ENCODE measurements at regions not wholly inside any gene's neighbourhood (a gene's known extent, or its start where the extent isn't known, plus 50 kb on each side); places are given as distances from the start of the nearest gene placed in this dataset.

DNA sequence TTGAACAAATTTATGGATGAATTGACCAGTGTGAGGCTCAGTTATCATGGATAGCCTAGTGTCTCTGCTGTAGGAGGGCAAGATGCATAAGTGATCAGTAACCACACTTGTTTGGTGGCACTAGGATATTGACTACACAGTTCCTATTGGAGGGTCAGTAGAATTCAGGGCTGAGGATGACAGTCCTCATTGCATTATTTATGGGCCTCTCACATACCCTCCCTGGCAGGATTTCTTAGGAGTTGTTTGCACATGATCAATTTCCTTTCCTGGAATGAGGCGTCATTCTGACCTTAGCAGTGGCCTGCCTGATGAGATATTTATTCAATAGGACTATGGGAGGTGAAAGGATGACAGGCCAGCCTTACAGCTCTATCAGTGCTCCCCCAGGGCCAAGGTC is 125.1 kb upstream of the AGBL1 start:
- H3K4me1 ChIP-seq (ENCODE audit: control insufficient read depth in 5 of 5, insufficient read depth in 5 of 5, low read length in 5 of 5) = no peaks in the 10 kb centered on the region
- H3K4me3 ChIP-seq (ENCODE audit: low read depth in 1 of 5, low read length in 5 of 5) = no peak overlapping the region
- H3K27me3 ChIP-seq (ENCODE audit: control insufficient read depth in 5 of 5, insufficient read depth in 4 of 5, low read length in 5 of 5) = no peaks in the 10 kb centered on the region
- no peak overlapping the region for H3K9ac ChIP-seq (ENCODE audit: low read length in 5 of 5)
- H3K9me3 ChIP-seq (ENCODE audit: control insufficient read depth in 5 of 5, low read length in 5 of 5) = peaks cover 0 to 5% (median 0%) of the 10 kb centered on the region in 5 donors
- H3K36me3 ChIP-seq (ENCODE audit: control insufficient read depth in 5 of 5, insufficient read depth in 5 of 5, low read length in 5 of 5) = no peaks in the 10 kb centered on the region
- H3K27ac ChIP-seq (ENCODE audit: low read depth, low read length) = no peak overlapping the region

DNA sequence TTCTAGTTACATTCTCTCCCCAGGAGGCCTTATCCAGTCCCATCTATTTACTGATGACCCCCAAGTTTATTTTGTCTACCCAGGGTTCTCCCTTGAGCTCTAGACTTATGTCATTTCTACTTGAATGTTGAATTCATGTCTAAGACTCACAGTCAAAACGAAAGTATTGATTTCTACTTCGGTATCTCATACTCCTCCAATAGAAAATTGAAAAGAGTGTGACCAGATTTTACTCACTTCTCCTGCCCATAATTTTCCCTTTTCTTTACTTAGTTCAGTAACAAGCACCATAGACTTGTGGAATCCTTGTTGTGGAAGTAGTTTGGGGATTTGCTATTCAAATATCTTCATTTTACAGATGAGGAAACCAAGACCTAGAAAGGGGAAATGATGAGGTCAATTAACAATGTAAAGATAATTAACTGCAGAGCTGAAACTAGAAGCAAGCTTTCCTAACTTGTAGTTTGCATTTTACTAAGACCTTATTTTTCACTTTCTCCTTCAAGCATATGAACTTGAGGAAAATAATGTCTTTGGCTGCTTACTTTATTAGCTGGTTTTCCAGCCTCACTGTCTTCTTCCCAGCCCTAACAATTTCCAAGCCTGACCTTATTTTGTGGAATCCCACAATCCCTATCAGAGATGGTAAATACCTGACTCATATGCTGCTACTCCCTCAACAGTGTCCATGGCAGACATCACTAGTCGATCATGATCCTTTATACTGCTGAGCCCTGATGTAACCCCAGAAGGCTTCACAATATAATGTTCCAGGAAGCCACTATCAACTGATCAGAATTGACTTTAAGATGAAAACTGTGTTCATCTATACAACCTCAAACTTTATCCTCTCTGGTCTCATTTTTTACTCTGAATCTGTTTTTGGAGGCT is 123.9 kb upstream of the AGBL1 start:
- no peaks in the 10 kb centered on the region for H3K36me3 ChIP-seq (ENCODE audit: control insufficient read depth in 5 of 5, insufficient read depth in 5 of 5, low read length in 5 of 5)
- H3K4me1 ChIP-seq (ENCODE audit: control insufficient read depth in 5 of 5, insufficient read depth in 5 of 5, low read length in 5 of 5) = no peaks in the 10 kb centered on the region
- H3K9ac ChIP-seq (ENCODE audit: low read length in 5 of 5) = no peak overlapping the region
- no peaks in the 10 kb centered on the region for H3K27me3 ChIP-seq (ENCODE audit: control insufficient read depth in 5 of 5, insufficient read depth in 4 of 5, low read length in 5 of 5)
- H3K9me3 ChIP-seq (ENCODE audit: control insufficient read depth in 5 of 5, low read length in 5 of 5) = peaks cover 0 to 5% (median 0%) of the 10 kb centered on the region in 5 donors
- H3K4me3 ChIP-seq (ENCODE audit: low read depth in 1 of 5, low read length in 5 of 5) = no peak overlapping the region
- no peak overlapping the region for H3K27ac ChIP-seq (ENCODE audit: low read depth, low read length)

DNA sequence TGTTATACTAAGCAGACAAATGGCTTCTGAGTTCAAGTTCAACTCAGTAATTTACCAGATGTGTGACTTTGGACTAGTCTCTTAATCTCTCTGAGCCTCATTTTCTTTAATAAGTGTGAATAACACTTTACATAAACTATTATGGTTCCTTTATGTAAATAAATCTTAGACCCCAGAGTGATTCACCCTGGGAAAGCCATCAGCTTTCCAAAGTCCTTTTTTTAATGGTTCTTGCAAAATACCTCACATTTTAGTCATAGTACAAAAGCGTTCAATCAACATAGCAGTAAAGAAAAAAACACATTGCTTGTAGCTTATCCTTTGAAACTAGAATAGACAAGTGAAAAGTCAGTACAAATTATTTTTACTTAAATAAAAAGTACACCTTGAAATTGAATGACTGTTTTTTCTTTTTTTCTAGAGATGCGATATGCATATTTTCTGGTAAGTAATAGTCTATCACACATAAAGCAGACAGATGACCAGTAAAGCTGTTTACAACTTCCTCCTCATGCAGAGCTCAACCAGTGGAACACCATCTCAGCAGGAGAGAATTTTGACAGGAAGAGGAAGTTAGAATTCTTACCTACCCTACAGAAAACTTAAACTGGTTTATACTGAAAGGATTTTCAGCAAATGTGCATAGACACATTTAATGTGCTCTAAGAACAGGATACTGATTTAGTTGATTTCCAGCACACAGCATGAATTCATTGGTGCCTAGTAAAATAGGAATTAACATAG is 123.0 kb upstream of the AGBL1 start:
- H3K27me3 ChIP-seq (ENCODE audit: control insufficient read depth in 5 of 5, insufficient read depth in 4 of 5, low read length in 5 of 5) = no peaks in the 10 kb centered on the region
- no peak overlapping the region for H3K9ac ChIP-seq (ENCODE audit: low read length in 5 of 5)
- H3K4me1 ChIP-seq (ENCODE audit: control insufficient read depth in 5 of 5, insufficient read depth in 5 of 5, low read length in 5 of 5) = no peaks in the 10 kb centered on the region
- no peak overlapping the region for H3K27ac ChIP-seq (ENCODE audit: low read depth, low read length)
- no peak overlapping the region for H3K4me3 ChIP-seq (ENCODE audit: low read depth in 1 of 5, low read length in 5 of 5)
- no peaks in the 10 kb centered on the region for H3K36me3 ChIP-seq (ENCODE audit: control insufficient read depth in 5 of 5, insufficient read depth in 5 of 5, low read length in 5 of 5)
- peaks cover 0 to 5% (median 0%) of the 10 kb centered on the region in 5 donors for H3K9me3 ChIP-seq (ENCODE audit: control insufficient read depth in 5 of 5, low read length in 5 of 5)

DNA sequence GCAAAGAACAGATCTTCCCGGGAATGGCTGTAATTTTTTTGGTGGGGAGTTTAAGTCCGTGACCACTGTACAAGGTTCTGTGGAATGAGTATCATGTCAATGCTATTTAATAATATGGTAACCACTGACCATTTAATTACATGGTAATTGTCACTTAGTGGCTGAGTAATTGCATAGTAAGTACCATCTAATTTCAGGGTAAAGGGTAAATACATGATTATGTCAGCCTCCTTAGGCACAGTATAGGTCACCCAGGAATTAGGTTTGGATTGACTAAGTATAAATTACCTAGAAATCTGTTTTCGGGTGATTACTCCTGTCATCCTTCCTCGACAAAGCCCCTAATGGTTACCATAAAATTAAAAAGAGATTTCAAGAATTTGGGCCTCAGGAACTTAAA is 120.1 kb upstream of the AGBL1 start:
- H3K4me1 ChIP-seq (ENCODE audit: control insufficient read depth in 5 of 5, insufficient read depth in 5 of 5, low read length in 5 of 5) = no peaks in the 10 kb centered on the region
- no peak overlapping the region for H3K4me3 ChIP-seq (ENCODE audit: low read depth in 1 of 5, low read length in 5 of 5)
- no peaks in the 10 kb centered on the region for H3K36me3 ChIP-seq (ENCODE audit: control insufficient read depth in 5 of 5, insufficient read depth in 5 of 5, low read length in 5 of 5)
- H3K27ac ChIP-seq (ENCODE audit: low read depth, low read length) = no peak overlapping the region
- peaks cover 0 to 5% (median 0%) of the 10 kb centered on the region in 5 donors for H3K9me3 ChIP-seq (ENCODE audit: control insufficient read depth in 5 of 5, low read length in 5 of 5)
- H3K27me3 ChIP-seq (ENCODE audit: control insufficient read depth in 5 of 5, insufficient read depth in 4 of 5, low read length in 5 of 5) = no peaks in the 10 kb centered on the region
- no peak overlapping the region for H3K9ac ChIP-seq (ENCODE audit: low read length in 5 of 5)

DNA sequence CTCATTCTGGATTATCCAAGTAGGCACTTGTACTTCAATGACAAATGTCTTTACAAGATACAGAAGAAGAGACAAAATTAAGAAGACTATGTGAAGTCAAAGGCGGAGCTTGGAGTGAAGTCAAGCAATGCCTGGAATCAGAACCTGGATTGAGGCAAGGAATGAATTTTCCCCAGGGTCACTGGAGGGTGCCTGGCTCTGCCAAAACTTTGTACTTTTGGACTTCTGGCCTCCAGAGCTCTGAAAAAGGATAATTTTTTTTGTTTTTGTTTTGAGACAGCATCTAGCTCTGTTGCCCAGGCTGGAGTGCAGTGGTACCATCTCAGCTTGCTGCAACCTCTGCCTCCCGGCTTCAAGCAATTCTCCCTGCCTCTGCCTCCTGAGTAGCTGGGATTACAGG is 119.3 kb upstream of the AGBL1 start:
- Histone ChIP-seq H3K27ac (ENCODE audit: low read depth, low read length) (no peak overlapping the region), H3K9ac (ENCODE audit: low read length in 5 of 5) (no peak overlapping the region), H3K4me1 (ENCODE audit: control insufficient read depth in 5 of 5, insufficient read depth in 5 of 5, low read length in 5 of 5) (no peaks in the 10 kb centered on the region), H3K27me3 (ENCODE audit: control insufficient read depth in 5 of 5, insufficient read depth in 4 of 5, low read length in 5 of 5) (peaks cover 0 to 1% (median 0%) of the 10 kb centered on the region in 5 donors), H3K4me3 (ENCODE audit: low read depth in 1 of 5, low read length in 5 of 5) (no peak overlapping the region), H3K9me3 (ENCODE audit: control insufficient read depth in 5 of 5, low read length in 5 of 5) (peaks cover 0 to 5% (median 0%) of the 10 kb centered on the region in 5 donors), H3K36me3 (ENCODE audit: control insufficient read depth in 5 of 5, insufficient read depth in 5 of 5, low read length in 5 of 5) (no peaks in the 10 kb centered on the region)

DNA sequence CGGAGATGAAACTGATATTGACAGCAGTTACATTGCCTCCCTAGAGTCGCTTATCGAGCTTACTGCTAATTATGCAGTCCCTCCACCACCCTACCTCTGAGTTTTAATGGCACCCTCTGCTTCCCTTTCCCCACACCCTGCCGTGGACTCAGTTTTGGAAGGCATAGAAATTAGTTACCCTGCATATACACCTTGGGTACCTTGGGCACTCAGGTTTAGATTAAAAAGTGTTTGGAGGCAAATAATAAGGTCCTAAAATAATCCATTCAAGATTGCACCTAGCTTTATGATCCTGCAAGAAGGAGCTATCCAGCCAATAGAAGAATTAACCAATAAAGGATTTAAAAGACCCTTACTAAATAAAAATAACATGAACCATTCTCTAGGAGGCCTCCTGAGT is 117.8 kb upstream of the AGBL1 start:
- Histone ChIP-seq H3K27me3 (ENCODE audit: control insufficient read depth in 5 of 5, insufficient read depth in 4 of 5, low read length in 5 of 5) (peaks cover 0 to 8% (median 0%) of the 10 kb centered on the region in 5 donors), H3K4me1 (ENCODE audit: control insufficient read depth in 5 of 5, insufficient read depth in 5 of 5, low read length in 5 of 5) (no peaks in the 10 kb centered on the region), H3K4me3 (ENCODE audit: low read depth in 1 of 5, low read length in 5 of 5) (no peak overlapping the region), H3K36me3 (ENCODE audit: control insufficient read depth in 5 of 5, insufficient read depth in 5 of 5, low read length in 5 of 5) (no peaks in the 10 kb centered on the region), H3K9me3 (ENCODE audit: control insufficient read depth in 5 of 5, low read length in 5 of 5) (no peaks in the 10 kb centered on the region), H3K27ac (ENCODE audit: low read depth, low read length) (no peak overlapping the region), H3K9ac (ENCODE audit: low read length in 5 of 5) (no peak overlapping the region)

DNA sequence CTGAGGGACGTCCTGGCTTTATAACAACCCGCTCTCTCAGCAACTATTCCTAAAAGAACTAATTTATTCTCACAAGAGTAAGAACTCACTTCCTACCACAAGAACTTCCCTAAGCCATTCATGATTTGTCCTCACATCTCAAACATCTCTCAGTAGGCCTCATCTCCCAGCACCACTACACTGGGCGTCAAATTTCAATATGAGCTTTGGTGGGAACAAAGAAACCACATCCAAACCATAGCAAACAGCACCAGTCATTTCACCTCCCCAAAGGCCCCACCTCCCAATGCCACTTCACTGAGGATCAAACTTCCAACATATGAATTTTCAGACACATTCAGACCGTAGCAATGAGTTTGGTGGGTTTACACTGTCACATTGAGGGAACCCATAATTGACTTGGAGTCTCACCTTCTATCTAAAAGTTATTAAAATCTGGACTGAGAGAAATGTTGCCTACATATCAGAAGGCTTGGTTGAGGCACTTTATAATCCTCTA is 116.4 kb upstream of the AGBL1 start:
- no peaks in the 10 kb centered on the region for H3K36me3 ChIP-seq (ENCODE audit: control insufficient read depth in 5 of 5, insufficient read depth in 5 of 5, low read length in 5 of 5)
- no peak overlapping the region for H3K4me3 ChIP-seq (ENCODE audit: low read depth in 1 of 5, low read length in 5 of 5)
- H3K9me3 ChIP-seq (ENCODE audit: control insufficient read depth in 5 of 5, low read length in 5 of 5) = peaks cover 0 to 2% (median 0%) of the 10 kb centered on the region in 5 donors
- H3K27me3 ChIP-seq (ENCODE audit: control insufficient read depth in 5 of 5, insufficient read depth in 4 of 5, low read length in 5 of 5) = peaks cover 0 to 8% (median 0%) of the 10 kb centered on the region in 5 donors
- no peak overlapping the region for H3K9ac ChIP-seq (ENCODE audit: low read length in 5 of 5)
- no peaks in the 10 kb centered on the region for H3K4me1 ChIP-seq (ENCODE audit: control insufficient read depth in 5 of 5, insufficient read depth in 5 of 5, low read length in 5 of 5)
- no peak overlapping the region for H3K27ac ChIP-seq (ENCODE audit: low read depth, low read length)

DNA sequence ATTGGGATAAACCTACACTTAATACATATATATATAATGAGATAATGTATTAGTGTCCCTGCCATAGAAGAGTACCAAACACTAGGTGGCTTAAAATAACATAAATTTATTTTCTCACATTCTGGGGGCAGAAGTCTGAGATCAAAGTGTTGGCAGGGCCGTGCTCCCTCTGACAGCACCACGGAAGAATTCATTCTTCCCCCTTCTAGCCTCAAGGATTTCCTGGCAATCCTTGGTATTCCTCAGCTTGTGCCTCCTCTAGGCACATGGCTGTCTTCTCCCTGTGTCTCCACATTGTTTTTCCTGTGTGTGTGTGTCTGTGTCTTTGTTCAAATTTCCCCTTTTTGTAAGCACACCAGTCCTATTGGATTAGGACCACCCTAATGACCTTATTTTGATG is 115.2 kb upstream of the AGBL1 start:
- Histone ChIP-seq H3K9me3 (ENCODE audit: control insufficient read depth in 5 of 5, low read length in 5 of 5) (peaks cover 0 to 3% (median 0%) of the 10 kb centered on the region in 5 donors), H3K9ac (ENCODE audit: low read length in 5 of 5) (no peak overlapping the region), H3K4me1 (ENCODE audit: control insufficient read depth in 5 of 5, insufficient read depth in 5 of 5, low read length in 5 of 5) (no peaks in the 10 kb centered on the region), H3K27ac (ENCODE audit: low read depth, low read length) (no peak overlapping the region), H3K27me3 (ENCODE audit: control insufficient read depth in 5 of 5, insufficient read depth in 4 of 5, low read length in 5 of 5) (peaks cover 0 to 8% (median 0%) of the 10 kb centered on the region in 5 donors), H3K4me3 (ENCODE audit: low read depth in 1 of 5, low read length in 5 of 5) (no peak overlapping the region), H3K36me3 (ENCODE audit: control insufficient read depth in 5 of 5, insufficient read depth in 5 of 5, low read length in 5 of 5) (no peaks in the 10 kb centered on the region)

DNA sequence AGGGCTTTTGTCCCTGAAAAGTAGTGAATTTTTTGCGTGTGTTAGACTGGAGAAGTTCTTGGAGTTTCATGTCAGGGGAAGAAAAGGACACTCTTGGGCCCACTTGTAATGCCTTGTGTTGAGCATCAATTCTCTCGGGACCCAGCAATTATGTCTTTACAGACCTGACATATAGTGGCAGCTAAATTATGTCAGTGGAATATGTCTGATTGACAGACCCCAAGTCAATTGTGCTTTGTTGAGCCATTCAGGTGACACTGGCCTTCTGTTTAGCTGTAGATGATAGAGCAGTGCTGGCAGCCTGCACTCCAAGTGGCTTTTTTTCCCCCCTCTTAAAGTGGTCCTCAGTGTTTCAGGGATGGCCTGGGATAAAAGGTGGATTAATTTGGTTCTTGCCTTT is 112.1 kb upstream of the AGBL1 start:
- Histone ChIP-seq H3K9ac (ENCODE audit: low read length in 5 of 5) (no peak overlapping the region), H3K4me3 (ENCODE audit: low read depth in 1 of 5, low read length in 5 of 5) (no peak overlapping the region), H3K4me1 (ENCODE audit: control insufficient read depth in 5 of 5, insufficient read depth in 5 of 5, low read length in 5 of 5) (no peaks in the 10 kb centered on the region), H3K27me3 (ENCODE audit: control insufficient read depth in 5 of 5, insufficient read depth in 4 of 5, low read length in 5 of 5) (peaks cover 0 to 8% (median 0%) of the 10 kb centered on the region in 5 donors), H3K36me3 (ENCODE audit: control insufficient read depth in 5 of 5, insufficient read depth in 5 of 5, low read length in 5 of 5) (no peaks in the 10 kb centered on the region), H3K27ac (ENCODE audit: low read depth, low read length) (no peak overlapping the region), H3K9me3 (ENCODE audit: control insufficient read depth in 5 of 5, low read length in 5 of 5) (peaks cover 0 to 3% (median 0%) of the 10 kb centered on the region in 5 donors)
